ENCODE measurements at regions not wholly inside any gene's neighbourhood (a gene's known extent, or its start where the extent isn't known, plus 50 kb on each side); places are given as distances from the start of the nearest gene placed in this dataset.

- Histone ChIP-seq H3K4me3 (no peak overlapping the region), H3F3A (ENCODE audit: insufficient read depth) (no peaks in the 10 kb centered on the region), H3K27ac (no peak overlapping the region), H3K4me1 (ENCODE audit: insufficient read depth) (no peaks in the 10 kb centered on the region), H3K9me3 (ENCODE audit: low read depth) (no peaks in the 10 kb centered on the region), H3K27me3 (replicated peaks; ENCODE audit: insufficient read depth) (no peaks in the 10 kb centered on the region), H3K36me3 (ENCODE audit: low read depth) (no peaks in the 10 kb centered on the region), H3K9ac (no peak overlapping the region), H3K79me2 (ENCODE audit: insufficient read depth) (no peaks in the 10 kb centered on the region), H3K9me2 (ENCODE audit: insufficient read depth) (no peaks in the 10 kb centered on the region), H2AFZ (no peak overlapping the region), H3K4me2 (ENCODE audit: unreplicated experiment) (no peak overlapping the region), H4K20me1 (ENCODE audit: insufficient read depth) (no peaks in the 10 kb centered on the region)
- no peak for DNase-seq
- TF ChIP-seq EZH2 (IDR thresholded peaks at IDR 0.05; ENCODE audit: insufficient read depth, poor library complexity, severe bottlenecking) (no peak), EZH2phosphoT487 (IDR thresholded peaks at IDR 0.05; ENCODE audit: insufficient read depth, low read depth) (no peak)
- in situ Hi-C loops (cut with MboI), result no loop called here
These were observed 220.7 kb upstream of the SHH start for GRCh38 chr7:156032973-156033372.

- no peak for DNase-seq
- H3K9me2 ChIP-seq (ENCODE audit: insufficient read depth), result no peaks in the 10 kb centered on the region
- no peak overlapping the region for H2AFZ ChIP-seq
- no peak overlapping the region for H3K4me2 ChIP-seq (ENCODE audit: unreplicated experiment)
- no peaks in the 10 kb centered on the region for H4K20me1 ChIP-seq (ENCODE audit: insufficient read depth)
- no peaks in the 10 kb centered on the region for H3K27me3 ChIP-seq (replicated peaks; ENCODE audit: insufficient read depth)
- H3K9ac ChIP-seq, result no peak overlapping the region
- TF ChIP-seq EZH2phosphoT487 (IDR thresholded peaks at IDR 0.05; ENCODE audit: insufficient read depth, low read depth) (no peak), EZH2 (IDR thresholded peaks at IDR 0.05; ENCODE audit: insufficient read depth, poor library complexity, severe bottlenecking) (no peak)
- no peaks in the 10 kb centered on the region for H3F3A ChIP-seq (ENCODE audit: insufficient read depth)
- no peaks in the 10 kb centered on the region for H3K4me1 ChIP-seq (ENCODE audit: insufficient read depth)
- no peaks in the 10 kb centered on the region for H3K9me3 ChIP-seq (ENCODE audit: low read depth)
- H3K79me2 ChIP-seq (ENCODE audit: insufficient read depth), result no peaks in the 10 kb centered on the region
- no peaks in the 10 kb centered on the region for H3K36me3 ChIP-seq (ENCODE audit: low read depth)
- H3K4me3 ChIP-seq, result no peak overlapping the region
- no peak overlapping the region for H3K27ac ChIP-seq
- in situ Hi-C loops (cut with MboI), result no loop called here
- WGBS, 2 experiments (ENCODE audit: low coverage in 1 of 2, low lambda C conversion rate in 2 of 2, missing lambda C conversion rate in 2 of 2), result 26 to 31% methylated on average over 6 to 7 of the region's 7 CpGs
These were observed 219.6 kb upstream of the SHH start for GRCh38 chr7:156031679-156032478.

GRCh38 chr7:156029460-156030007, 217.3 kb upstream of the SHH start:
- no peaks in the 10 kb centered on the region for H3K9me2 ChIP-seq (ENCODE audit: insufficient read depth)
- no peak overlapping the region for H3K4me3 ChIP-seq
- no peaks in the 10 kb centered on the region for H3K79me2 ChIP-seq (ENCODE audit: insufficient read depth)
- H3F3A ChIP-seq (ENCODE audit: insufficient read depth), result no peaks in the 10 kb centered on the region
- H3K9ac ChIP-seq, result no peak overlapping the region
- no peaks in the 10 kb centered on the region for H4K20me1 ChIP-seq (ENCODE audit: insufficient read depth)
- no peaks in the 10 kb centered on the region for H3K9me3 ChIP-seq (ENCODE audit: low read depth)
- no peak overlapping the region for H3K27ac ChIP-seq
- H3K36me3 ChIP-seq (ENCODE audit: low read depth), result no peaks in the 10 kb centered on the region
- no peak for DNase-seq
- H3K27me3 ChIP-seq (replicated peaks; ENCODE audit: insufficient read depth), result no peaks in the 10 kb centered on the region
- in situ Hi-C loops (cut with MboI), result no loop called here
- TF ChIP-seq EZH2 (IDR thresholded peaks at IDR 0.05; ENCODE audit: insufficient read depth, poor library complexity, severe bottlenecking) (no peak), EZH2phosphoT487 (IDR thresholded peaks at IDR 0.05; ENCODE audit: insufficient read depth, low read depth) (no peak)
- no peaks in the 10 kb centered on the region for H3K4me1 ChIP-seq (ENCODE audit: insufficient read depth)
- H2AFZ ChIP-seq, result no peak overlapping the region
- WGBS, 2 experiments (ENCODE audit: low coverage in 1 of 2, low lambda C conversion rate in 2 of 2, missing lambda C conversion rate in 2 of 2), result 29 to 51% methylated on average over 12 of the region's 12 CpGs
- no peak overlapping the region for H3K4me2 ChIP-seq (ENCODE audit: unreplicated experiment)

- no peaks in the 10 kb centered on the region for H3K79me2 ChIP-seq (ENCODE audit: insufficient read depth)
- no peaks in the 10 kb centered on the region for H3F3A ChIP-seq (ENCODE audit: insufficient read depth)
- no peak overlapping the region for H2AFZ ChIP-seq
- no peak overlapping the region for H3K27ac ChIP-seq
- no peak overlapping the region for H3K4me3 ChIP-seq
- H3K36me3 ChIP-seq (ENCODE audit: low read depth), result no peaks in the 10 kb centered on the region
- no peak for DNase-seq
- H4K20me1 ChIP-seq (ENCODE audit: insufficient read depth), result no peaks in the 10 kb centered on the region
- TF ChIP-seq EZH2phosphoT487 (IDR thresholded peaks at IDR 0.05; ENCODE audit: insufficient read depth, low read depth), result no peak
- TF ChIP-seq EZH2 (IDR thresholded peaks at IDR 0.05; ENCODE audit: insufficient read depth, poor library complexity, severe bottlenecking), result no peak
- in situ Hi-C loops (cut with MboI), result no loop called here
- 16 to 19% methylated on average over 11 of the region's 11 CpGs for WGBS, 2 experiments (ENCODE audit: low coverage in 1 of 2, low lambda C conversion rate in 2 of 2, missing lambda C conversion rate in 2 of 2)
- no peaks in the 10 kb centered on the region for H3K27me3 ChIP-seq (replicated peaks; ENCODE audit: insufficient read depth)
- no peak overlapping the region for H3K4me2 ChIP-seq (ENCODE audit: unreplicated experiment)
- no peaks in the 10 kb centered on the region for H3K9me2 ChIP-seq (ENCODE audit: insufficient read depth)
- no peaks in the 10 kb centered on the region for H3K9me3 ChIP-seq (ENCODE audit: low read depth)
- no peak overlapping the region for H3K9ac ChIP-seq
- no peaks in the 10 kb centered on the region for H3K4me1 ChIP-seq (ENCODE audit: insufficient read depth)
These were observed 216.3 kb upstream of the SHH start for GRCh38 chr7:156028521-156028920.

Data from GM23248 (cell line).